ENCODE measurements at regions not wholly inside any gene's neighbourhood (a gene's known extent, or its start where the extent isn't known, plus 50 kb on each side); places are given as distances from the start of the nearest gene placed in this dataset.

- no peak overlapping the region for H3K27ac ChIP-seq (ENCODE audit: low read depth)
- H2AFZ ChIP-seq, result no peak overlapping the region
- no peak overlapping the region for H3K4me3 ChIP-seq
- ATAC-seq (no peak), DNase-seq (ENCODE audit: low spot score) (no peak)
- Mint-ChIP-seq H3K9me3 (peaks cover 3% of the 10 kb centered on the region; the same call in 1 of the 3 replicates), H3K4me3 (no peak overlapping the region), H3K27ac (no peak overlapping the region), H3K27me3 (ENCODE audit: insufficient read depth, low read depth, poor library complexity) (no peaks in the 10 kb centered on the region), H3K36me3 (ENCODE audit: low read depth) (peaks cover 3% of the 10 kb centered on the region; the same call in 1 of the 3 replicates), H3K4me1 (peaks cover 3% of the 10 kb centered on the region; the same call in 1 of the 3 replicates)
- no peaks in the 10 kb centered on the region for H3K27me3 ChIP-seq (ENCODE audit: insufficient read depth)
- no peaks in the 10 kb centered on the region for H3K36me3 ChIP-seq (ENCODE audit: insufficient read depth)
- no peaks in the 10 kb centered on the region for H3K9me2 ChIP-seq (ENCODE audit: insufficient read depth)
- no peaks in the 10 kb centered on the region for H4K20me1 ChIP-seq (replicated peaks; ENCODE audit: insufficient read depth)
- H3K79me2 ChIP-seq (replicated peaks; ENCODE audit: insufficient read depth), result no peaks in the 10 kb centered on the region
- TF ChIP-seq ETS1 (IDR thresholded peaks at IDR 0.05), result no peak
- TF ChIP-seq EZH2 (IDR thresholded peaks at IDR 0.05; ENCODE audit: low read depth, unreplicated experiment), result no peak
- no peak for TF ChIP-seq ZNF462 (CRISPR knock-in tag; IDR thresholded peaks at IDR 0.05)
- TF ChIP-seq ZNF331 (CRISPR knock-in tag; IDR thresholded peaks at IDR 0.05; ENCODE audit: low read depth), result no peak
- TF ChIP-seq EZH2phosphoT487 (IDR thresholded peaks at IDR 0.05; ENCODE audit: unreplicated experiment), result no peak
- no peak for TF ChIP-seq CREB1 (CRISPR knock-in tag; IDR thresholded peaks at IDR 0.05; ENCODE audit: low read depth)
- TF ChIP-seq POLR2AphosphoS5 (IDR thresholded peaks at IDR 0.05; ENCODE audit: low read depth), result no peak
- no peak for TF ChIP-seq STAT1 (IDR thresholded peaks at IDR 0.05; ENCODE audit: unreplicated experiment)
- no peak for TF ChIP-seq JUNB (IDR thresholded peaks at IDR 0.05; ENCODE audit: unreplicated experiment)
- no peak for TF ChIP-seq NANOG (IDR thresholded peaks at IDR 0.05; ENCODE audit: borderline replicate concordance)
- TF ChIP-seq REST (IDR thresholded peaks at IDR 0.05; ENCODE audit: unreplicated experiment), result no peak
- TF ChIP-seq ZNF114 (CRISPR knock-in tag; IDR thresholded peaks at IDR 0.05), result no peak
- no peak for TF ChIP-seq CTCF (conservative IDR thresholded peaks at IDR 0.05; ENCODE audit: low read depth in 2 of 2)
- H3F3A ChIP-seq (replicated peaks; ENCODE audit: low read depth), result no peaks in the 10 kb centered on the region
- H3K4me2 ChIP-seq, result no peak overlapping the region
- peaks cover 7% of the 10 kb centered on the region; the same call in 1 of the 2 replicates for H3K4me1 ChIP-seq (ENCODE audit: insufficient read depth)
These were observed 585.5 kb upstream of the SOX9 start for GRCh38 chr17:71535321-71535720.

All from GM23338 (cell line).